ENCODE measurements at regions not wholly inside any gene's neighbourhood (a gene's known extent, or its start where the extent isn't known, plus 50 kb on each side); places are given as distances from the start of the nearest gene placed in this dataset.

DNA sequence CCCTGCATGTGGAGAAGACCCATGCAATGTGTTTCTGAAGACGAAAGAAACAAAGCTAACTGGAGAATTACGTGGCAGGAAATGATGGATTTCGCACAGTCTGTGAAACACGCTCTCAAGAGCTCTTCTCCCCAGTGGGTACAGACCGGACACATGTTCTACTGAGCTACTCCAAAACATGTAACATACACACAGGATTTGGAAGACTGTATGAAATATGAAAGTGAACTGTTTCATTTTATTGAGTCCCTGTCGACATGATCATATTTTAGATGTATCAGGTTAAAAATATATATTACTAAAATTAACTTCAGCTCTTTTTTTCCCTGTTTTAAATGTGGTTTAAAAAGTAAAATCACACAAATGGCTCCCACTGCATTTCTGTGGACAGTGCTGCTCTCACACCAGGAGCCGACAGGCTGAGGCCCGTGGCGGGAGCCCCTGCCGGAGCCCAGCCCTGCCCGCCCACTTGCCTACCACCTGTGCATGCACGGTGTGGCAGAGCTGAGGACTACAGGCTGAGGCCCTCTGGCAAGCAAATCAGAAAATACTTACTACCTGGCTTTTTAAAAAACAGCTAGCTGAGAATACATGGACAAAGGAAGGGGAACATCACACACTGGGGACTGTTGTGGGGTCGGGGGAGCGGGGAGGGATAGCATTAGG, 58.9 kb upstream of the NXT1 start:
- TF ChIP-seq SP1 (IDR thresholded peaks at IDR 0.05) = no peak
- TF ChIP-seq TARDBP (IDR thresholded peaks at IDR 0.05) = no peak
- TF ChIP-seq NFRKB (IDR thresholded peaks at IDR 0.05) = no peak
- no peak for TF ChIP-seq ELF4 (IDR thresholded peaks at IDR 0.05)
- no peak for TF ChIP-seq SUZ12 (IDR thresholded peaks at IDR 0.05)
- TF ChIP-seq, protein P1, sequence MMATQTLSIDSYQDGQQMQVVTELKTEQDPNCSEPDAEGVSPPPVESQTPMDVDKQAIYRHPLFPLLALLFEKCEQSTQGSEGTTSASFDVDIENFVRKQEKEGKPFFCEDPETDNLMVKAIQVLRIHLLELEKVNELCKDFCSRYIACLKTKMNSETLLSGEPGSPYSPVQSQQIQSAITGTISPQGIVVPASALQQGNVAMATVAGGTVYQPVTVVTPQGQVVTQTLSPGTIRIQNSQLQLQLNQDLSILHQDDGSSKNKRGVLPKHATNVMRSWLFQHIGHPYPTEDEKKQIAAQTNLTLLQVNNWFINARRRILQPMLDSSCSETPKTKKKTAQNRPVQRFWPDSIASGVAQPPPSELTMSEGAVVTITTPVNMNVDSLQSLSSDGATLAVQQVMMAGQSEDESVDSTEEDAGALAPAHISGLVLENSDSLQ (IDR thresholded peaks at IDR 0.05) = no peak
- TF ChIP-seq FOXA1 (IDR thresholded peaks at IDR 0.05) = no peak
- no peak for TF ChIP-seq ARNT (IDR thresholded peaks at IDR 0.05)
- TF ChIP-seq BHLHE40 (IDR thresholded peaks at IDR 0.05; ENCODE audit: borderline replicate concordance) = no peak
- TF ChIP-seq FOXM1 (IDR thresholded peaks at IDR 0.05; ENCODE audit: borderline replicate concordance) = no peak

Measured in HEK293T (cell line).